Mucosa of rectum (tissue), 2 donors: ENCODE measurements at regions not wholly inside any gene's neighbourhood (a gene's known extent, or its start where the extent isn't known, plus 50 kb on each side); places are given as distances from the start of the nearest gene placed in this dataset.
"Not testable (repeated sequence)": the region's sequence is repeated elsewhere in the genome, so short reads cannot be mapped to it uniquely, and the experiment has no call there.

ENCODE experiments used
- H3K27ac ChIP-seq, 2 donors: one replicate each; pipeline ENCODE4 v1.7.0; 2013; ENCODE audit warnings: inconsistent platforms in 2 of 2, low read depth in 2 of 2, low read length in 2 of 2
- H3K27me3 ChIP-seq, 2 donors: one replicate each; pipeline ENCODE4 v1.7.0; 2013; ENCODE audit warnings: low read length in 2 of 2; ENCODE audit not compliant: control insufficient read depth in 2 of 2, insufficient read depth in 2 of 2
- H3K36me3 ChIP-seq, 2 donors: one replicate each; pipeline ENCODE4 v1.7.0; 2013; ENCODE audit warnings: low read length in 2 of 2; ENCODE audit not compliant: control insufficient read depth in 2 of 2, insufficient read depth in 2 of 2
- H3K4me1 ChIP-seq, 2 donors: one replicate each; pipeline ENCODE4 v1.7.0; 2013; ENCODE audit warnings: low read length in 2 of 2, mild to moderate bottlenecking in 1 of 2; ENCODE audit not compliant: control insufficient read depth in 2 of 2, insufficient read depth in 2 of 2
- H3K4me3 ChIP-seq, 2 donors: one replicate each; pipeline ENCODE4 v1.7.0; 2013; ENCODE audit warnings: low read length in 2 of 2
- H3K9ac ChIP-seq, 2 donors: one replicate each; pipeline ENCODE4 v1.7.0; 2013; ENCODE audit warnings: low read length in 2 of 2, low read depth in 1 of 2, mild to moderate bottlenecking in 1 of 2
- H3K9me3 ChIP-seq, 2 donors: one replicate each; pipeline ENCODE4 v1.7.0; 2013; ENCODE audit warnings: low read length in 2 of 2; ENCODE audit not compliant: control insufficient read depth in 2 of 2
- donor health status: healthy.
- donor health status: Normal muscosa, but diverticular disease.

- not testable (repeated sequence) for H3K9ac ChIP-seq, H3K27ac ChIP-seq, H3K9me3 ChIP-seq, H3K36me3 ChIP-seq, H3K4me3 ChIP-seq, H3K4me1 ChIP-seq, H3K27me3 ChIP-seq
Measured at GRCh38 chr12:131344715-131345520, 366.0 kb upstream of the SFSWAP start.

GRCh38 chr12:131345521-131346436, 365.1 kb upstream of the SFSWAP start:
- Histone ChIP-seq H3K9ac (no peak overlapping the region), H3K4me1 (no peaks in the 10 kb centered on the region), H3K27me3 (peaks cover 0 to 4% of the 10 kb centered on the region in 2 donors), H3K4me3 (no peak overlapping the region), H3K9me3 (no peaks in the 10 kb centered on the region), H3K36me3 (no peaks in the 10 kb centered on the region), H3K27ac (no peak overlapping the region)

GRCh38 chr12:131346555-131347344, 364.1 kb upstream of the SFSWAP start:
- Histone ChIP-seq H3K4me3 (no peak overlapping the region), H3K9ac (no peak overlapping the region), H3K4me1 (no peaks in the 10 kb centered on the region), H3K27ac (no peak overlapping the region), H3K27me3 (peaks cover 0 to 4% of the 10 kb centered on the region in 2 donors), H3K36me3 (no peaks in the 10 kb centered on the region), H3K9me3 (peaks cover 0 to 2% of the 10 kb centered on the region in 2 donors)

- H3K4me3 ChIP-seq: no peak overlapping the region
- H3K36me3 ChIP-seq: no peaks in the 10 kb centered on the region
- peaks cover 0 to 3% of the 10 kb centered on the region in 2 donors for H3K9me3 ChIP-seq
- no peaks in the 10 kb centered on the region for H3K4me1 ChIP-seq
- H3K9ac ChIP-seq: no peak overlapping the region
- peaks cover 0 to 4% of the 10 kb centered on the region in 2 donors for H3K27me3 ChIP-seq
- H3K27ac ChIP-seq: no peak overlapping the region
Measured at GRCh38 chr12:131347345-131347714, 363.6 kb upstream of the SFSWAP start.

GRCh38 chr12:131347732-131348131, 363.2 kb upstream of the SFSWAP start:
- H3K4me1 ChIP-seq: no peaks in the 10 kb centered on the region

GRCh38 chr12:131348231-131348630, 362.7 kb upstream of the SFSWAP start:
- no peak overlapping the region for H3K9ac ChIP-seq
- peaks cover 0 to 4% of the 10 kb centered on the region in 2 donors for H3K27me3 ChIP-seq
- H3K4me1 ChIP-seq: no peaks in the 10 kb centered on the region
- H3K4me3 ChIP-seq: no peak overlapping the region
- H3K27ac ChIP-seq: no peak overlapping the region
- H3K9me3 ChIP-seq: peaks cover 0 to 3% of the 10 kb centered on the region in 2 donors
- H3K36me3 ChIP-seq: no peaks in the 10 kb centered on the region

More at GRCh38 chr12:131347732-131348131, 363.2 kb upstream of the SFSWAP start:
- no peak overlapping the region for H3K27ac ChIP-seq
- peaks cover 0 to 4% of the 10 kb centered on the region in 2 donors for H3K27me3 ChIP-seq
- peaks cover 0 to 3% of the 10 kb centered on the region in 2 donors for H3K9me3 ChIP-seq
- no peaks in the 10 kb centered on the region for H3K36me3 ChIP-seq
- H3K9ac ChIP-seq: no peak overlapping the region
- H3K4me3 ChIP-seq: no peak overlapping the region

GRCh38 chr12:131348646-131349045, 362.2 kb upstream of the SFSWAP start:
- Histone ChIP-seq H3K9me3 (peaks cover 0 to 3% of the 10 kb centered on the region in 2 donors), H3K4me3 (no peak overlapping the region), H3K27me3 (peaks cover 0 to 4% of the 10 kb centered on the region in 2 donors), H3K9ac (no peak overlapping the region), H3K4me1 (no peaks in the 10 kb centered on the region), H3K27ac (no peak overlapping the region), H3K36me3 (no peaks in the 10 kb centered on the region)

- Histone ChIP-seq H3K9ac (no peak overlapping the region), H3K4me3 (no peak overlapping the region), H3K36me3 (no peaks in the 10 kb centered on the region), H3K27me3 (peaks cover 0 to 4% of the 10 kb centered on the region in 2 donors), H3K27ac (no peak overlapping the region), H3K4me1 (no peaks in the 10 kb centered on the region), H3K9me3 (peaks cover 0 to 3% of the 10 kb centered on the region in 2 donors)
Measured at GRCh38 chr12:131349397-131350127, 361.3 kb upstream of the SFSWAP start.

- Histone ChIP-seq H3K36me3 (no peaks in the 10 kb centered on the region), H3K4me3 (no peak overlapping the region), H3K9ac (no peak overlapping the region), H3K9me3 (peaks cover 0 to 3% of the 10 kb centered on the region in 2 donors), H3K27ac (no peak overlapping the region), H3K4me1 (no peaks in the 10 kb centered on the region), H3K27me3 (peaks cover 0 to 4% of the 10 kb centered on the region in 2 donors)
Measured at GRCh38 chr12:131350943-131351318, 360.0 kb upstream of the SFSWAP start.
